ENCODE measurements at regions not wholly inside any gene's neighbourhood (a gene's known extent, or its start where the extent isn't known, plus 50 kb on each side); places are given as distances from the start of the nearest gene placed in this dataset.

DNA sequence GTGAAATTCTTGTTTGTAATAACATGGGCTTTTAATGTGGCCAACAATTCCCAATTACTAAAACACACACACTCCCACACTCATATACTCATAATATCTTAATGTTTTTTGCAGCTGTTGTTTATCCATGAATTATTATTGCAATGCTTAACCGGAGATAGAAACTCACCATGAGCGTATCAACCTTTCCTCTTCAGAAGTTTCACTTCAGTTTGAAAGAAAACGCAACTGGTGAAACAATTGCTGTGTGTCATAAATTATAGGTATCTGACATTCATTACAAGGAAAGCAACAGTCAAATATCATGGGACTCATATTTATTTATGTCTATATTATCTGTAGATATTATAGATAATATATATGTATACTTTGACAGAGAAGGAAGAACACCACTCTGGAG lies 104.1 kb downstream of the HDGFL1 start:
- no peaks in the 10 kb centered on the region for H3K36me3 Mint-ChIP-seq (ENCODE audit: unreplicated experiment)

DNA sequence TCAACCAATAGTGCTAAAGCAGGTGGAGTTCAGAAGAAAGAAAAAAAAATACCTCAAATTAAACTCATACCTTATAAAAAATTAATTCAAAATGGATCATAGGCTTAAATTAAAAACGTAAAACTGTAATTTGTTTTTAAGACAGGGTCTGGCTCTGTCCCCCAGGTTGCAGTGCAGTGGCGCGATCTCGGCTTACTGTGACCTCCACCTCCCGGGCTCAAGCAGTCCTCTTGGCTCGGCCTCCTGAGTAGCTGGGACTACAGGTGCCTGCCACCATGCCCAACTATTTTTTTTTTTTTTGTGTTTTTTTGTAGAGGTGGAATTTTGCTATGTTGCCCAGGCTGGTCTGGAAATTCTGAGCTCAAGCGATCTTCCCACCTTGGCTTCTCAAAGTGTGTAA lies 111.6 kb downstream of the HDGFL1 start:
- H3K36me3 Mint-ChIP-seq (ENCODE audit: unreplicated experiment), result no peaks in the 10 kb centered on the region
- no peak for DNase-seq

More for the DNA sequence above, 104.1 kb downstream of the HDGFL1 start:
- no peaks in the 10 kb centered on the region for H3K9me3 Mint-ChIP-seq (ENCODE audit: unreplicated experiment)
- TF ChIP-seq, protein P1, sequence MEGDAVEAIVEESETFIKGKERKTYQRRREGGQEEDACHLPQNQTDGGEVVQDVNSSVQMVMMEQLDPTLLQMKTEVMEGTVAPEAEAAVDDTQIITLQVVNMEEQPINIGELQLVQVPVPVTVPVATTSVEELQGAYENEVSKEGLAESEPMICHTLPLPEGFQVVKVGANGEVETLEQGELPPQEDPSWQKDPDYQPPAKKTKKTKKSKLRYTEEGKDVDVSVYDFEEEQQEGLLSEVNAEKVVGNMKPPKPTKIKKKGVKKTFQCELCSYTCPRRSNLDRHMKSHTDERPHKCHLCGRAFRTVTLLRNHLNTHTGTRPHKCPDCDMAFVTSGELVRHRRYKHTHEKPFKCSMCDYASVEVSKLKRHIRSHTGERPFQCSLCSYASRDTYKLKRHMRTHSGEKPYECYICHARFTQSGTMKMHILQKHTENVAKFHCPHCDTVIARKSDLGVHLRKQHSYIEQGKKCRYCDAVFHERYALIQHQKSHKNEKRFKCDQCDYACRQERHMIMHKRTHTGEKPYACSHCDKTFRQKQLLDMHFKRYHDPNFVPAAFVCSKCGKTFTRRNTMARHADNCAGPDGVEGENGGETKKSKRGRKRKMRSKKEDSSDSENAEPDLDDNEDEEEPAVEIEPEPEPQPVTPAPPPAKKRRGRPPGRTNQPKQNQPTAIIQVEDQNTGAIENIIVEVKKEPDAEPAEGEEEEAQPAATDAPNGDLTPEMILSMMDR (IDR thresholded peaks at IDR 0.05; ENCODE audit: partially characterized antibody, unreplicated experiment), result no peak
- H3K27ac Mint-ChIP-seq (ENCODE audit: unreplicated experiment), result no peak overlapping the region
- no peak overlapping the region for H3K4me3 Mint-ChIP-seq (ENCODE audit: unreplicated experiment)
- no peaks in the 10 kb centered on the region for H3K27me3 Mint-ChIP-seq (ENCODE audit: unreplicated experiment)
- DNase-seq, result no peak
- no peaks in the 10 kb centered on the region for H3K4me1 Mint-ChIP-seq (ENCODE audit: low read depth, unreplicated experiment)

DNA sequence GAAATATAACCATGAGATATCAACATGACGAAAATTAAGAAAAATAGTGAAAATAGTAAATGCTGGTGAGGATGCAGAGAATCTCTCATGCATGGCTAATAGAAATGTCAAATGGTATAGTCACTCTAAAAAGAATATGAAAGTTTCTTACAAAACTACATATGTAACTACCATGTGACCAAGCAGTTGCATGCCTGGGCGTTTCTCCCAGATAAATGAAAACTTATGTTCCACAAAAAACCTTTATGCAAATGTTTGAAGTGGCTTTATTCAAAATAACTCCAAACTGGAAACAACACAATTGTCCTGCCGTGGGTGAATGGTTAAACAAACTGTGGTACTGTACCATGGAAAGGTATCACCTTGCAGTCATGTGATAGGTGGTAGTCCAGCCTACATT lies 112.4 kb downstream of the HDGFL1 start:
- Mint-ChIP-seq H3K27me3 (ENCODE audit: unreplicated experiment) (no peaks in the 10 kb centered on the region), H3K4me1 (ENCODE audit: low read depth, unreplicated experiment) (no peaks in the 10 kb centered on the region), H3K4me3 (ENCODE audit: unreplicated experiment) (no peak overlapping the region), H3K36me3 (ENCODE audit: unreplicated experiment) (no peaks in the 10 kb centered on the region), H3K27ac (ENCODE audit: unreplicated experiment) (no peak overlapping the region), H3K9me3 (ENCODE audit: unreplicated experiment) (no peaks in the 10 kb centered on the region)
- TF ChIP-seq, protein P1 (IDR thresholded peaks at IDR 0.05; ENCODE audit: partially characterized antibody, unreplicated experiment), result no peak
- DNase-seq, result no peak

More for the DNA sequence above, 111.6 kb downstream of the HDGFL1 start:
- no peaks in the 10 kb centered on the region for H3K27me3 Mint-ChIP-seq (ENCODE audit: unreplicated experiment)
- H3K4me3 Mint-ChIP-seq (ENCODE audit: unreplicated experiment), result no peak overlapping the region
- no peaks in the 10 kb centered on the region for H3K9me3 Mint-ChIP-seq (ENCODE audit: unreplicated experiment)
- no peaks in the 10 kb centered on the region for H3K4me1 Mint-ChIP-seq (ENCODE audit: low read depth, unreplicated experiment)
- TF ChIP-seq, protein P1 (IDR thresholded peaks at IDR 0.05; ENCODE audit: partially characterized antibody, unreplicated experiment), result no peak
- H3K27ac Mint-ChIP-seq (ENCODE audit: unreplicated experiment), result no peak overlapping the region

DNA sequence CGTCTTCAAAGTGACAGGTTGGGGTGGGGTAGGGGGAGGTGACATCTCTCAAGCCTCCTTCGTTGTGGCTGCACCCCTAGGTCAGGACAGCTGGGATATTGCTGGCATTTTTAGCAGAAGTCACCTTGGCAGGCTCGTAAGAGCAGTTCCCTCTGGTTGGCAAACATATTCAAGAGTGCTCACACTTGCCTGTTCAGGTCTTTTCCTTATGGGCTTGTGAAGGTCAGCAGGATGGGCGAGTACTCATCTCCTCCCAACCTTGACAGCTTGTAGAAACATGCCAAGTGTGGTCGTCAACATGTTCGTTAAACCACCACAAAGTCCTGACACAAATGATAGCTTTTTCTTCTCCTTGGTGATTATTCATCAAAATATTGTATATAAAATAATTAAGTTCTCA lies 113.6 kb downstream of the HDGFL1 start:
- Mint-ChIP-seq H3K27ac (ENCODE audit: unreplicated experiment) (no peak overlapping the region), H3K36me3 (ENCODE audit: unreplicated experiment) (no peaks in the 10 kb centered on the region), H3K4me3 (ENCODE audit: unreplicated experiment) (no peak overlapping the region), H3K9me3 (ENCODE audit: unreplicated experiment) (no peaks in the 10 kb centered on the region), H3K4me1 (ENCODE audit: low read depth, unreplicated experiment) (no peaks in the 10 kb centered on the region), H3K27me3 (ENCODE audit: unreplicated experiment) (no peaks in the 10 kb centered on the region)
- DNase-seq, result no peak
- TF ChIP-seq, protein P1 (IDR thresholded peaks at IDR 0.05; ENCODE audit: partially characterized antibody, unreplicated experiment), result no peak

DNA sequence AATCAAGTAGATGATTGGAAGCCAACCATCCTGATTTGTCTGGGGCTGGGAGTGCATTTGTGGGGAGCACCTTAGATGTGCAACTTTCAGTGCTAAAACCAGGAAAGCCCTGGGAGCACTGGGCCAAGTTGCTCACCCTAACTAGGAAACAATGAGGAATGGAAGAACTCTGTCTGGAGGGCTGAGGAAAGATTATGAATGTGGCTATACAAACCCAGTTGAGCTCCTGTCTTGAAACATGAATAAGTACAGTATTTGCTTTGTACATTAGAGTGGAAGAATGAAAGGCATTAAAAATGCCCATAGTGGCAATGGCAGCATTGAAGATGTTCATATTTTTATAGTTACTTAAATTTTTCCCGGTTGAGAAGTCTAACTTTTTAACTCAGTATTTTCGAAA lies 121.1 kb downstream of the HDGFL1 start:
- DNase-seq, result no peak
- H3K4me1 Mint-ChIP-seq (ENCODE audit: low read depth, unreplicated experiment), result no peaks in the 10 kb centered on the region
- no peaks in the 10 kb centered on the region for H3K9me3 Mint-ChIP-seq (ENCODE audit: unreplicated experiment)
- H3K27me3 Mint-ChIP-seq (ENCODE audit: unreplicated experiment), result no peaks in the 10 kb centered on the region
- H3K4me3 Mint-ChIP-seq (ENCODE audit: unreplicated experiment), result no peak overlapping the region
- TF ChIP-seq, protein P1 (IDR thresholded peaks at IDR 0.05; ENCODE audit: partially characterized antibody, unreplicated experiment), result no peak
- no peaks in the 10 kb centered on the region for H3K36me3 Mint-ChIP-seq (ENCODE audit: unreplicated experiment)
- no peak overlapping the region for H3K27ac Mint-ChIP-seq (ENCODE audit: unreplicated experiment)
